Ovary (tissue), 3 donors: ENCODE measurements at regions not wholly inside any gene's neighbourhood (a gene's known extent, or its start where the extent isn't known, plus 50 kb on each side); places are given as distances from the start of the nearest gene placed in this dataset.

Experiments used
- EP300 ChIP-seq: sonication (generic); formaldehyde crosslinking; IDR thresholded peaks from one replicate; pipeline ENCODE4 v1.6.1; 2017; ENCODE audit warnings: antibody characterized with exemption
- POLR2A ChIP-seq: fragments of 450-650 bp; IDR thresholded peaks from one replicate; pipeline ENCODE4 v1.6.1; 2017; ENCODE audit warnings: antibody characterized with exemption, mild to moderate bottlenecking, moderate library complexity
- TF ChIP-seq, protein P1 (sequence below), 3 donors: fragments of 450-650 bp in 2 of 3; fragments of 200-600 bp in 1 of 3; IDR thresholded peaks; one replicate each; pipeline versions ENCODE4 v1.5.1 to v1.8.0; 2016 to 2022; ENCODE audit warnings: antibody characterized with exemption in 3 of 3, mild to moderate bottlenecking in 1 of 3
- donor health status: DM: no; HTN: no; CAD: no.

DNA sequence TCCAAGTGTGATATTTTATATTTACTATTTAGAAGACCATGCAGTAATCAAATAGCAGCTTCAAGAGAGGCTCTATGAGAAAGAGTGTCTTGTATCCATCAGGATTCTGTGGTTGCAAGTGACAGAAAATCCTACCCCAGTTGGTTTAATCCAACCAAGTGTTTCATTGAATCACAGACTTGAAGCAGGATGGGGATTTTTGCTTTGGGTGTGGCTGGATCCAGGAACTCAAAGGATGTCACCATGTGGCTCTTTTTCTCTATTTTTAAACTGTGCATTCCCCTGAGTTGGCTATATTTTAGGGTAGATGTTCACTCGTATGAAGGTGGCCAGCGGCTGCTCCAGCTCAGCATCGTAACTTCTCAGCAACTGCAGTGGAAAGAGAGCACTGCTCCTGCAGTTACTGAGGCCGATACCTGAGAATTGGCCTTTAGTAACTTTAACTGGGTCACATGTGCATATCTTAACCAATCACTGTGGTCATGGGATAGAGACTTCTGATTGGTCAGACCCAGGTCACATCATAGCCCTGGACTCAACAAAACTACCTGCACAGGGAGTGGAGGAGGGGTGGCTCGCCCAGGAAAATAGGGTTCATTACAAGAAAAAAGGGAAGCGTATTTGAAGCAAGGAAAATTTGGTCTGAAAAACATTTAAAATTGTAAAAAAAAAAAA lies 396.1 kb upstream of the SULF2 start:
- TF ChIP-seq POLR2A (no peak), EP300 (no peak)
- TF ChIP-seq, protein P1, sequence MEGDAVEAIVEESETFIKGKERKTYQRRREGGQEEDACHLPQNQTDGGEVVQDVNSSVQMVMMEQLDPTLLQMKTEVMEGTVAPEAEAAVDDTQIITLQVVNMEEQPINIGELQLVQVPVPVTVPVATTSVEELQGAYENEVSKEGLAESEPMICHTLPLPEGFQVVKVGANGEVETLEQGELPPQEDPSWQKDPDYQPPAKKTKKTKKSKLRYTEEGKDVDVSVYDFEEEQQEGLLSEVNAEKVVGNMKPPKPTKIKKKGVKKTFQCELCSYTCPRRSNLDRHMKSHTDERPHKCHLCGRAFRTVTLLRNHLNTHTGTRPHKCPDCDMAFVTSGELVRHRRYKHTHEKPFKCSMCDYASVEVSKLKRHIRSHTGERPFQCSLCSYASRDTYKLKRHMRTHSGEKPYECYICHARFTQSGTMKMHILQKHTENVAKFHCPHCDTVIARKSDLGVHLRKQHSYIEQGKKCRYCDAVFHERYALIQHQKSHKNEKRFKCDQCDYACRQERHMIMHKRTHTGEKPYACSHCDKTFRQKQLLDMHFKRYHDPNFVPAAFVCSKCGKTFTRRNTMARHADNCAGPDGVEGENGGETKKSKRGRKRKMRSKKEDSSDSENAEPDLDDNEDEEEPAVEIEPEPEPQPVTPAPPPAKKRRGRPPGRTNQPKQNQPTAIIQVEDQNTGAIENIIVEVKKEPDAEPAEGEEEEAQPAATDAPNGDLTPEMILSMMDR (IDR thresholded peaks at IDR 0.05) = no peak
